Inferior parietal cortex (tissue), 1 donor: ENCODE measurements at regions not wholly inside any gene's neighbourhood (a gene's known extent, or its start where the extent isn't known, plus 50 kb on each side); places are given as distances from the start of the nearest gene placed in this dataset.
"Not testable (repeated sequence)": the region's sequence is repeated elsewhere in the genome, so short reads cannot be mapped to it uniquely, and the experiment has no call there.

Experiments used
- DNase-seq: peaks from one replicate; pipeline ENCODE4 v3.0.0-alpha.2; 2016; ENCODE audit errors: extremely low spot score

GRCh38 chr12:54713876-54714275 is 65.7 kb upstream of the DCD start:
- not testable (repeated sequence) for DNase-seq

- DNase-seq, result no peak
These were observed 63.5 kb upstream of the DCD start for GRCh38 chr12:54711669-54712068.

GRCh38 chr12:54708826-54709225 is 60.7 kb upstream of the DCD start:
- DNase-seq, result no peak

- no peak for DNase-seq
These were observed 56.0 kb upstream of the DCD start for GRCh38 chr12:54704202-54704601.

- DNase-seq, result peak; percentile 76
These were observed 53.9 kb upstream of the DCD start for GRCh38 chr12:54701940-54702592.

- no peak for DNase-seq
These were observed 52.7 kb upstream of the DCD start for GRCh38 chr12:54700849-54701248.

- DNase-seq, result no peak
These were observed 52.1 kb upstream of the DCD start for GRCh38 chr12:54700301-54700700.
